ENCODE measurements at regions not wholly inside any gene's neighbourhood (a gene's known extent, or its start where the extent isn't known, plus 50 kb on each side); places are given as distances from the start of the nearest gene placed in this dataset.

GRCh38 chr6:22622351-22622750 lies 53.0 kb downstream of the HDGFL1 start:
- TF ChIP-seq CTCF (IDR thresholded peaks at IDR 0.05), result no peak
- no peak for TF ChIP-seq EP300 (IDR thresholded peaks at IDR 0.05)
- no peak for TF ChIP-seq POLR2A (IDR thresholded peaks at IDR 0.05)

Data from tibial nerve (tissue), 4 donors.